ENCODE measurements at regions not wholly inside any gene's neighbourhood (a gene's known extent, or its start where the extent isn't known, plus 50 kb on each side); places are given as distances from the start of the nearest gene placed in this dataset.

- peaks cover 46% of the 10 kb centered on the region for H3K4me1 Mint-ChIP-seq (ENCODE audit: low read depth)
- H3K36me3 Mint-ChIP-seq = no peaks in the 10 kb centered on the region
- H3K27me3 Mint-ChIP-seq = no peaks in the 10 kb centered on the region
- H3K27ac Mint-ChIP-seq = no peak overlapping the region
- no peak overlapping the region for H3K4me3 Mint-ChIP-seq
- H3K9me3 Mint-ChIP-seq (ENCODE audit: low read depth) = peaks cover 3% of the 10 kb centered on the region
Measured at GRCh38 chr3:101941318-101942040, 92.2 kb downstream of the NFKBIZ start.

GRCh38 chr3:101942356-101942755 lies 93.0 kb downstream of the NFKBIZ start:
- Mint-ChIP-seq H3K27me3 (no peaks in the 10 kb centered on the region), H3K4me3 (peak overlapping the region; percentile 42), H3K4me1 (ENCODE audit: low read depth) (peaks cover 38% of the 10 kb centered on the region), H3K36me3 (no peaks in the 10 kb centered on the region), H3K27ac (peak overlapping the region; percentile 4), H3K9me3 (ENCODE audit: low read depth) (no peaks in the 10 kb centered on the region)

- peak overlapping the region; percentile 27 for H3K4me3 Mint-ChIP-seq
- H3K27ac Mint-ChIP-seq = peak overlapping the region; percentile 23
Measured at GRCh38 chr3:101943029-101943428, 93.7 kb downstream of the NFKBIZ start.

DNA sequence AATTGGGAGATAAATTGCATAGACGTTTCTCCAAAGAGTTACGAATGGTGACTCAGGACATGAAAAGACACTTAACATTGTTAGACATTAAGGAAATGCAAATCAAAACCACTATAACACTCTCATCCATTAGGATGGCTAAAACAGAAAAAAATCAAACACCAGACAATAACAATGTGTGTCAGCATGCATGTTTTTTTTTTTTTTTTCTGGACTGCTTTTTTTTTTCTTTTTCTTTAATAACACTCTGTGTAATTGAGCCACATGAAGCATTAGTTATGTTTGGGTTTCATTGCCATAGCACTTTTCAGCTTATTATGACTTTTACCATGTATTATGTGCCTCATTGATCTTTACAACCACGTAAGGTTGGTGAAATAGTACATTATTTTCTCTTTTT lies 95.0 kb downstream of the NFKBIZ start:
- no peak overlapping the region for H3K4me3 Mint-ChIP-seq
- no peak overlapping the region for H3K27ac Mint-ChIP-seq
- H3K36me3 Mint-ChIP-seq = no peaks in the 10 kb centered on the region
- no peaks in the 10 kb centered on the region for H3K9me3 Mint-ChIP-seq (ENCODE audit: low read depth)
- H3K27me3 Mint-ChIP-seq = no peaks in the 10 kb centered on the region
- H3K4me1 Mint-ChIP-seq (ENCODE audit: low read depth) = peaks cover 36% of the 10 kb centered on the region

More at GRCh38 chr3:101943029-101943428, 93.7 kb downstream of the NFKBIZ start:
- H3K9me3 Mint-ChIP-seq (ENCODE audit: low read depth) = no peaks in the 10 kb centered on the region
- H3K4me1 Mint-ChIP-seq (ENCODE audit: low read depth) = peaks cover 36% of the 10 kb centered on the region
- H3K27me3 Mint-ChIP-seq = no peaks in the 10 kb centered on the region
- H3K36me3 Mint-ChIP-seq = no peaks in the 10 kb centered on the region

DNA sequence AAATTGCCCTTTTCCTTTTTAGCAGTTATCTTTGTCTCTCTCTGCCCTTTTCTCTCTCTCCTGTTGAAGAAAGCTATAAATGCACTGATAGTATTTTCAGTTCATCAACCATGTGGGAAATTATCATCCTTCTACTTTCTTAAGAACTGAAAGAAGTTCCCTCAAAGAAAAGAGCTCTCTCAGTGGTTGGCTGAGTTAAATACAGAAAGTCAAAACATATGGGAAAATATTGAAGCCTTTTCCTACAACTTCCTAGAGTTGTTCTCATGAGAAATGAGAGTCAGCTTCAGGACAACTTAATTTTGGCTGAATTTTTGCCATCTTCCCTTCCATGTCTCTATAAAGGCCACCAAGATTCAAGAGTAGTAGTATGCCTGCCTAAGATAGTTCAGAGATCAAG lies 96.7 kb downstream of the NFKBIZ start:
- peaks cover 4% of the 10 kb centered on the region for H3K36me3 Mint-ChIP-seq
- H3K4me1 Mint-ChIP-seq (ENCODE audit: low read depth) = peaks cover 44% of the 10 kb centered on the region
- H3K4me3 Mint-ChIP-seq = no peak overlapping the region
- peak overlapping the region; percentile 3 for H3K27ac Mint-ChIP-seq
- peaks cover 4% of the 10 kb centered on the region for H3K9me3 Mint-ChIP-seq (ENCODE audit: low read depth)
- H3K27me3 Mint-ChIP-seq = no peaks in the 10 kb centered on the region

DNA sequence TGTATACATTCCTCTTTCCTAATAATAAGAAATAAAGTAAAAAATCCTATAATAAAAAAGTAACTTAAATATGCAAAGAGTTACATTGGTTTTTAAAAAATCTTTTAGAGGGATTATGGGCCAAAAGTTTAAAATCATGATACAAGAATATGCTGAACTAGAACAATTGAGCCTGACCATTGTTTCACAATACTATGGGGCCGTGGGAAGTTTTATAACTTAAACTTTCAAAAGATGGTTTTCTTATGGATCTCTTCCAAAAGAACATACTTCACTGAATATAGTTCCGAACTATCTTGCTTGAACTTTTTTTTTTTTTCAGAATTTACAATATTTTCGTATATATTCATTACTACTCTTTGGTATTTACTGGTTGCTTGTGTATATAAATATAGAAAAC lies 97.6 kb downstream of the NFKBIZ start:
- H3K4me1 Mint-ChIP-seq (ENCODE audit: low read depth) = peaks cover 40% of the 10 kb centered on the region
- peaks cover 4% of the 10 kb centered on the region for H3K9me3 Mint-ChIP-seq (ENCODE audit: low read depth)
- peaks cover 4% of the 10 kb centered on the region for H3K36me3 Mint-ChIP-seq
- H3K27me3 Mint-ChIP-seq = no peaks in the 10 kb centered on the region
- no peak overlapping the region for H3K27ac Mint-ChIP-seq
- no peak overlapping the region for H3K4me3 Mint-ChIP-seq

DNA sequence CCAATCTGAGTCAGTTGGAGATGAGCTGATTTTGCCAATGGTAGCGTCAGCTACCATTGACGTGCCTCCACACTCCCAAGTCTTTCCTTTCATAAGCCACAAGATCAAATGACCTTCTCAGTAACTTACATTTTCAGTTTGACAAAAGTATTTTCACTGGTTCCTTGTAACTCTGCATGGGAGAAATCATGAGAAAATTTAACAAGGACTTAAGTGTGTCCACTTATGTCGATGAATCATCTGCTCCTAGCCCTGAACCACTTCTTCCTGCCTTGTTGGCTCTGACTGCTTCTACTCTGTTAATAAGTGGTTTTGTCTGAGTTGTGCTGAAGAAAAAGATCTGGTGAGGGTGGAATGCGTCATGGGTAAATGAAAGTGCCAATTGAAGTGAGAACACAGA lies 101.2 kb downstream of the NFKBIZ start:
- peaks cover 4% of the 10 kb centered on the region for H3K36me3 Mint-ChIP-seq
- peak overlapping the region; percentile 22 for H3K27ac Mint-ChIP-seq
- no peaks in the 10 kb centered on the region for H3K27me3 Mint-ChIP-seq
- H3K4me1 Mint-ChIP-seq (ENCODE audit: low read depth) = peaks cover 19% of the 10 kb centered on the region
- no peak overlapping the region for H3K4me3 Mint-ChIP-seq
- H3K9me3 Mint-ChIP-seq (ENCODE audit: low read depth) = peaks cover 10% of the 10 kb centered on the region

- peaks cover 13% of the 10 kb centered on the region for H3K4me1 Mint-ChIP-seq (ENCODE audit: low read depth)
- H3K27me3 Mint-ChIP-seq = no peaks in the 10 kb centered on the region
- H3K36me3 Mint-ChIP-seq = peaks cover 4% of the 10 kb centered on the region
- H3K27ac Mint-ChIP-seq = peak overlapping the region; percentile 43
- H3K4me3 Mint-ChIP-seq = no peak overlapping the region
- peaks cover 10% of the 10 kb centered on the region for H3K9me3 Mint-ChIP-seq (ENCODE audit: low read depth)
Measured at GRCh38 chr3:101950985-101951733, 101.8 kb downstream of the NFKBIZ start.

DNA sequence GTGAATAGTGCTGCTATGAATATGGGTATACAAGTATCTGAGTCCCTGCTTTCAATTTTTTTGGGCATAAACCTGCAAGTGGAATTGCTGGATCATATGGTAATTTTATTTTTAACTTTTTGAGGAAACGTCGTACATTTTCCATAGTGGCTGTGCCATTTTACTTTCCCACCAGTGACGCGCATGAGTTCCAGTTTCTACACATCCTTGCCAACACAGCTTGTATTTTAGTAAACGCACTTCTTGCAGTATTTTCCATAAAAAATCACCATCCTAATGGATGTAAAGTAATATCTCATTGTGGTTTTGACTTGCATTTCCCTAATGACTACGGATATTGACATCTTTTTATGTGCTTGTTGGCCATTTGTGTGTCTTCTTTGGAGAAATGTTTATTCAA lies 105.0 kb downstream of the NFKBIZ start:
- Mint-ChIP-seq H3K4me1 (ENCODE audit: low read depth) (peaks cover 12% of the 10 kb centered on the region), H3K27me3 (no peaks in the 10 kb centered on the region), H3K4me3 (no peak overlapping the region), H3K36me3 (peaks cover 4% of the 10 kb centered on the region), H3K27ac (no peak overlapping the region), H3K9me3 (ENCODE audit: low read depth) (peaks cover 10% of the 10 kb centered on the region)

DNA sequence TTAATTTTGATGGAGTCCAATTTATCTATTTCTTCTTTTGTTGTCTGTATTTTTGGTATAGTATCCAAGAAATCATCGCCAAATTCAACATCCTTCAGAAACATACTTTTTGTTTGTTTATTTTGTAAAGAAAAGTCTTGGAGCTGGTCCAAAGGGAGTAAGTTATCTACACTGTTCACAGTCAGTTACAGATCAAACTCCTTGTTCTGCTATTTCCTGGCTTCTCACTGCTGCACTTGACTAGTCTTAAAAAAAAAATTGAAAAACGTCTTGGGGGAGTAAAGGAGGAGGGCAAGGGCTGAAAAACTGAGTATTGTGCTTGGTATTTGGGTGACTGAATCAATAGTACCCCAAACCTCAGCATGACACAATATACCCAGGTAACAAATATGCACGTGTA lies 105.6 kb downstream of the NFKBIZ start:
- no peak overlapping the region for H3K27ac Mint-ChIP-seq

DNA sequence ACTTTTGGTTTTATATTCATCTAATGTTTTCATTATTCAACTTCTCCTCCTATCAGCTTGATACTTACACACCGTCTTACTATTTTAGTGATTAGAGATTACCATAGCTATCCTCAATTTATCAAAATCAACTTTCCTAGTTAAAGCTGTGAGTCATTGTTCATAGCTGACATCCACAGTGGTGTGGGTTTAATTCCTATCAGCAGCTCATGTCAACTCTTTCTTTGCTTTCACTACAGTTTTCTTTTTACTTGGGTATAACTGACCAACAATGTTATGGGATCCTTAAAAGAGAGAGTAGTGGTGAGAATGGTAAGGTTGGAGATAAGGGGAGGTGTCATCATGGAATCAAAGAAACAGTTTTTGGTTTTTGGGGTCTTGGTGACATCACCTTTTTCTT lies 112.7 kb downstream of the NFKBIZ start:
- peaks cover 3% of the 10 kb centered on the region for H3K9me3 Mint-ChIP-seq (ENCODE audit: low read depth)
- no peak overlapping the region for H3K4me3 Mint-ChIP-seq
- H3K4me1 Mint-ChIP-seq (ENCODE audit: low read depth) = peaks cover 27% of the 10 kb centered on the region
- no peak overlapping the region for H3K27ac Mint-ChIP-seq
- peaks cover 2% of the 10 kb centered on the region for H3K36me3 Mint-ChIP-seq
- no peaks in the 10 kb centered on the region for H3K27me3 Mint-ChIP-seq

More for the DNA sequence above, 105.6 kb downstream of the NFKBIZ start:
- Mint-ChIP-seq H3K4me1 (ENCODE audit: low read depth) (peaks cover 12% of the 10 kb centered on the region), H3K4me3 (no peak overlapping the region), H3K27me3 (no peaks in the 10 kb centered on the region), H3K9me3 (ENCODE audit: low read depth) (peaks cover 10% of the 10 kb centered on the region), H3K36me3 (peaks cover 4% of the 10 kb centered on the region)

DNA sequence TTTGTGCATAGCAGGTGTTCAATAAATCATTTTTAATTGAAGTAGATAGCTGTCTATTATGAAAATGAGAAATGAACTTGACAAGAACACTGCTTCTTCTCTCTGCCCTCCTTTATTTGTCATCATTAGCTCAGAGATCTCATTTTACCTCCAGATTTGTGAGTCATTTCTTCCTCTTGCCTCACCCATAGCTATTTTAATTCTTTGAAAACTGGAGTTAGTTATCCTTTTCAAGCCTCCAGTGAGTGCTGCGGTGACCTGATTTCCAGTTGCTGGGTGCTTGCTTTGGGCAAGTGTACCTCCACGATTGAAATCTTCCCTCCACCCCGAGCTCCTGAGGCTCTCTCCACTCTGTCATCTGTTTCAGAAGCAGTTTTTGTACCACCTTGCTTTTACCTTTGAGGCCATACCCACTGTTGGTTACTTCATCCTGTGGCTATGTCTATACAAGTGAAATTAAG lies 114.6 kb downstream of the NFKBIZ start:
- Mint-ChIP-seq H3K9me3 (ENCODE audit: low read depth) (peaks cover 3% of the 10 kb centered on the region), H3K27me3 (no peaks in the 10 kb centered on the region), H3K27ac (peak overlapping the region; percentile 35), H3K36me3 (peaks cover 2% of the 10 kb centered on the region), H3K4me1 (ENCODE audit: low read depth) (peaks cover 27% of the 10 kb centered on the region), H3K4me3 (peak overlapping the region; percentile 1)

DNA sequence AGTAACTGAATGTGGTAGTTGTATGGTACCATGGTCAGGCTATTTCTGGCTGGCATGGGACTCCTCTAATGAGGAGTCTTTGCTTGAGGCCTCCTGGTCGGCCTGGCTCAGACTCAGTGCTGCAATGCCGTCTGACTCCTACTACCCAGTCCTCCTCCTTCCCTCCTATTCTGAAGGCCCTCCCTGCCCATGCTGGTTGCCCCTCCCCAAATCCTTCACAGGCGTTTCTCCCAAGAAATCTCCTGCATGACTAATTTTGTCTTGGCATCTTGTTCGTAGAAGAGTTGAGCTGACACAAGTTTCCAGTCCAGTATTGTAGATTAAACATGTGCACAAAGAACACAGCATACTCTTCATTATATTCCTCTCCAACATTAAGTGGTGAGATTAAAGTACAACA lies 115.5 kb downstream of the NFKBIZ start:
- Mint-ChIP-seq H3K36me3 (peaks cover 2% of the 10 kb centered on the region), H3K27me3 (no peaks in the 10 kb centered on the region), H3K4me3 (no peak overlapping the region), H3K27ac (no peak overlapping the region), H3K9me3 (ENCODE audit: low read depth) (peaks cover 3% of the 10 kb centered on the region), H3K4me1 (ENCODE audit: low read depth) (peaks cover 27% of the 10 kb centered on the region)

- Mint-ChIP-seq H3K27me3 (no peaks in the 10 kb centered on the region), H3K27ac (no peak overlapping the region), H3K9me3 (ENCODE audit: low read depth) (peaks cover 4% of the 10 kb centered on the region), H3K4me3 (no peak overlapping the region), H3K4me1 (ENCODE audit: low read depth) (peaks cover 27% of the 10 kb centered on the region), H3K36me3 (no peaks in the 10 kb centered on the region)
Measured at GRCh38 chr3:101966226-101966625, 116.9 kb downstream of the NFKBIZ start.

DNA sequence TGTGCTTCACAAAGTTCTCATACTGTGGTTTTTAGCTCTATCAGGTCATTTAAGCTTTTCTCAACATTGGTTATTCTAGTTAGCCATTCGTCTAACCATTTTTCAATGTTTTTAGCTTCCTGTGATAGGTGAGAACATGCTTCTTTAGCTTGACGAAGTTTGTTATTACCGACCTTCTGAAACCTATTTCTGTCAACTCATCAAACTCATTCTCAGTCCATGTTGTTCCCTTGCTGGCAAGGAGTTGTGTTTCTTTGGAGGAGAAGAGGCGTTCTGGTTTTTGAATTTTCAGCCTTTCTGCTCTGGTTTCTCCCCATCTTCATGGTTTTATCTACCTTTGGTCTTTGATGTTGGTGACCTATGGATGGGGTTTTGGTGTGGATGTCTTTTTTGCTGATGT lies 120.9 kb downstream of the NFKBIZ start:
- Mint-ChIP-seq H3K9me3 (ENCODE audit: low read depth) (peaks cover 4% of the 10 kb centered on the region), H3K4me3 (no peak overlapping the region), H3K36me3 (peaks cover 3% of the 10 kb centered on the region), H3K27ac (no peak overlapping the region), H3K4me1 (ENCODE audit: low read depth) (peaks cover 10% of the 10 kb centered on the region), H3K27me3 (no peaks in the 10 kb centered on the region)
